DND-41 (cell line): ENCODE measurements at regions not wholly inside any gene's neighbourhood (a gene's known extent, or its start where the extent isn't known, plus 50 kb on each side); places are given as distances from the start of the nearest gene placed in this dataset.

Experiments
- ATAC-seq: fragments of 200-7000 bp; cut with Tn5 transposase; 3 replicates; pipeline ENCODE4 v1.9.1; 2021; ENCODE audit warnings: low read depth; ENCODE audit not compliant: insufficient read depth
- DNase-seq: peaks from one replicate; pipeline ENCODE4 v3.0.0-alpha.2; 2020
- H2AFZ ChIP-seq: 2 replicates; pipeline ENCODE4 v1.6.0; 2012; ENCODE audit warnings: low read depth, low read length
- H3K27ac ChIP-seq: 2 replicates; pipeline ENCODE4 v1.5.1; 2012; ENCODE audit warnings: low read length, inconsistent platforms
- H3K27me3 ChIP-seq: fragments of 200-600 bp; sonication (generic); 2 replicates; pipeline ENCODE4 v1.6.0; 2012; ENCODE audit warnings: low read length, mild to moderate bottlenecking, inconsistent platforms; ENCODE audit not compliant: insufficient read depth, poor library complexity
- H3K36me3 ChIP-seq: 2 replicates; pipeline ENCODE4 v1.5.1; 2012; ENCODE audit warnings: low read length, inconsistent platforms; ENCODE audit not compliant: insufficient read depth
- H3K4me1 ChIP-seq: 2 replicates; pipeline ENCODE4 v1.5.1; 2012; ENCODE audit warnings: mild to moderate bottlenecking, low read length; ENCODE audit not compliant: insufficient read depth
- H3K4me2 ChIP-seq: 2 replicates; pipeline ENCODE4 v1.6.0; 2012; ENCODE audit warnings: mild to moderate bottlenecking, moderate library complexity, low read length, inconsistent platforms; ENCODE audit not compliant: insufficient read depth
- H3K4me3 ChIP-seq, 2 experiments: fragments of 200-600 bp in 1 of 2; shearing (Covaris generic) in 1 of 2; 2 replicates each; pipeline ENCODE4 v1.5.1; 2012 to 2016; ENCODE audit warnings: inconsistent platforms in 2 of 2, low read length in 2 of 2, mild to moderate bottlenecking in 2 of 2, low read depth in 1 of 2, moderate library complexity in 1 of 2
- H3K79me2 ChIP-seq: 2 replicates; pipeline ENCODE4 v1.6.0; 2012; ENCODE audit warnings: low read length, inconsistent platforms; ENCODE audit not compliant: insufficient read depth
- H3K9ac ChIP-seq: 2 replicates; pipeline ENCODE4 v1.6.0; 2012; ENCODE audit warnings: low read depth, mild to moderate bottlenecking, inconsistent platforms, low read length, moderate library complexity
- H3K9me3 ChIP-seq: 2 replicates; pipeline ENCODE4 v1.5.1; 2012; ENCODE audit warnings: low read length, moderate library complexity, mild to moderate bottlenecking, inconsistent platforms; ENCODE audit not compliant: insufficient read depth, severe bottlenecking
- H4K20me1 ChIP-seq: 2 replicates; pipeline ENCODE4 v1.6.0; 2012; ENCODE audit warnings: low read length; ENCODE audit not compliant: insufficient read depth
- CTCF ChIP-seq: IDR thresholded peaks from 2 replicates; pipeline ENCODE4 v1.5.1; 2012; ENCODE audit warnings: borderline replicate concordance, low read length, moderate library complexity, mild to moderate bottlenecking; ENCODE audit not compliant: poor library complexity, severe bottlenecking; ENCODE audit errors: extremely low read depth
- EZH2 ChIP-seq: IDR thresholded peaks from 3 replicates; pipeline ENCODE4 v1.6.1; 2012; ENCODE audit warnings: borderline replicate concordance, low read depth, mild to moderate bottlenecking, moderate library complexity, low read length, inconsistent platforms; ENCODE audit not compliant: severe bottlenecking

DNA sequence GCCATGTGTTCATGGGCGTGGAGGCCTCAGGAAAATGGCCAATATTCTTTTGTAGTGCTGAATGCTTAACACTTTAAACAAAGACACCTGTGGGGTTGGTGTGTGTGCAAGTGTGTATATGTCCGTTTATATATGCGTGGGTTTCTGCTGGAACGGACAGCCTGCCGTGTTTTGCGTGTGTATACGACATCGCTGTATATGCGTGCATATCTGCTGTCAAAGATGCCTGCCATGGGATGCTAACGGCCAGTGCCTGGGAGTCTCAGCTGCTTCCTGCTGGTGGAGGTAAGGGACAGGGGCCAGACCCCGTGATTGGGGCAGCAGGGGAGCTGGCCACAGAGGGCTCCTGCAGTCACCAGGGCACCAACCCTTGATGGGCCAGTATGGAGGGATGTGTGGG lies 216.3 kb upstream of the SHH start:
- no peak for DNase-seq

GRCh38 chr7:156027821-156028220 lies 215.6 kb upstream of the SHH start:
- Histone ChIP-seq H3K9me3 (peaks cover 3% of the 10 kb centered on the region), H3K4me2 (no peak overlapping the region), H3K4me3 (no peak overlapping the region), H3K27me3 (no peaks in the 10 kb centered on the region), H3K36me3 (no peaks in the 10 kb centered on the region), H3K27ac (no peak overlapping the region), H3K4me1 (no peaks in the 10 kb centered on the region), H4K20me1 (no peaks in the 10 kb centered on the region; the same call in 1 of the 2 replicates), H3K79me2 (no peaks in the 10 kb centered on the region), H3K9ac (no peak overlapping the region), H2AFZ (no peak overlapping the region)
- DNase-seq (no peak), ATAC-seq (no peak)
- no peak for TF ChIP-seq CTCF
- TF ChIP-seq EZH2 = no peak

More for the DNA sequence above, 216.3 kb upstream of the SHH start:
- Histone ChIP-seq H3K4me2 (no peak overlapping the region), H3K9me3 (peaks cover 5% of the 10 kb centered on the region), H4K20me1 (no peaks in the 10 kb centered on the region; the same call in 1 of the 2 replicates), H3K9ac (no peak overlapping the region), H3K36me3 (no peaks in the 10 kb centered on the region), H2AFZ (no peak overlapping the region), H3K79me2 (no peaks in the 10 kb centered on the region), H3K4me1 (no peaks in the 10 kb centered on the region), H3K4me3 (no peak overlapping the region), H3K27ac (no peak overlapping the region), H3K27me3 (no peaks in the 10 kb centered on the region)
- TF ChIP-seq CTCF (no peak), EZH2 (no peak)
- ATAC-seq = no peak

DNA sequence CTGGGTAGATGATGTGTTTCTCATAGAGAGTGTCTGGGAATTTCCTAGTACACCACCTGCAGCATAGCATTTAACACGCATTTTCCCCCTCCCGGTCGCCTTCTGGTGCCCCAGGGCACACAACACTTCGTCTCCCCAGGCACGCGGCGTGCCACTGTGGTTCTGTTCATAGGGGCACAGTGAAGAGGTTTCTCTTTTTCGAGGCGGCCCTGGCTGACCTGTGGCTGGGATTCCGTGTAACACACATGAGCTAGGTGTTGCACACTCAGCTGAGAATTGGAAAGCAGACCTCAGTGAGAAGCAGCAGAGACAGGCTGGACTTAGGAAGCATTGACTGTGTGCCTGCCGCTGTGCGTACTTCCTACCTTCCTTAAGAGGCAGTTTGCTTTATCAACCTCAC lies 214.3 kb upstream of the SHH start:
- H3K4me3 ChIP-seq = no peak overlapping the region
- no peaks in the 10 kb centered on the region for H3K27me3 ChIP-seq
- H3K36me3 ChIP-seq = no peaks in the 10 kb centered on the region
- TF ChIP-seq EZH2 (no peak), CTCF (no peak)
- no peak overlapping the region for H3K4me2 ChIP-seq
- no peaks in the 10 kb centered on the region; the same call in 1 of the 2 replicates for H4K20me1 ChIP-seq
- H2AFZ ChIP-seq = no peak overlapping the region
- H3K79me2 ChIP-seq = no peaks in the 10 kb centered on the region
- H3K9ac ChIP-seq = no peak overlapping the region
- H3K4me1 ChIP-seq = no peaks in the 10 kb centered on the region
- no peaks in the 10 kb centered on the region for H3K9me3 ChIP-seq
- ATAC-seq (no peak), DNase-seq (no peak)
- no peak overlapping the region for H3K27ac ChIP-seq
